Thyroid gland (tissue), 4 donors: ENCODE measurements at regions not wholly inside any gene's neighbourhood (a gene's known extent, or its start where the extent isn't known, plus 50 kb on each side); places are given as distances from the start of the nearest gene placed in this dataset.
A peak's percentile ranks its signal among the peaks of the same experiment; 100 is the strongest.

Experiments used
- DNase-seq, 2 donors: peaks; one replicate each; pipeline ENCODE4 v3.0.0-alpha.2; 2019
- H3K27ac ChIP-seq, 3 donors: fragments of 200-600 bp; sonication (generic); 1 replicate in 2 of 3; 2 replicates in 1 of 3; pipeline ENCODE4 v1.5.1; 2016 to 2019; ENCODE audit warnings: mild to moderate bottlenecking in 1 of 3, moderate library complexity in 1 of 3
- H3K27me3 ChIP-seq: fragments of 200-600 bp; sonication (generic); one replicate; pipeline ENCODE4 v1.5.1; 2019
- H3K36me3 ChIP-seq, 2 donors: fragments of 200-600 bp; sonication (generic); one replicate each; pipeline ENCODE4 v1.5.1; 2016 to 2019
- H3K4me1 ChIP-seq, 2 donors: fragments of 200-600 bp; sonication (generic); one replicate each; pipeline ENCODE4 v1.5.1; 2017 to 2019
- H3K4me3 ChIP-seq, 3 donors: fragments of 200-600 bp; sonication (generic); replicated peaks in 1 of 3; 1 replicate in 2 of 3; 2 replicates in 1 of 3; pipeline ENCODE4 v1.5.1; 2016; ENCODE audit warnings: mild to moderate bottlenecking in 1 of 3
- H3K9me3 ChIP-seq: fragments of 200-600 bp; sonication (generic); one replicate; pipeline ENCODE4 v1.5.1; 2017
- CTCF ChIP-seq, 6 experiments: fragments of 200-600 bp in 3 of 6; fragments of 450-650 bp in 3 of 6; sonication (generic) in 3 of 6; IDR thresholded peaks; one replicate each; pipeline ENCODE4 v1.5.1; 2016 to 2019; ENCODE audit warnings: antibody characterized with exemption in 6 of 6, mild to moderate bottlenecking in 2 of 6, inconsistent platforms in 1 of 6, moderate library complexity in 1 of 6
- POLR2A ChIP-seq, 2 donors: fragments of 450-650 bp; IDR thresholded peaks; one replicate each; pipeline ENCODE4 v1.6.1; 2017; ENCODE audit warnings: antibody characterized with exemption in 2 of 2, mild to moderate bottlenecking in 2 of 2, moderate library complexity in 1 of 2
- WGBS, 2 donors: methylation state at CpG; one replicate each; pipeline ENCODE4 v1.1.5; 2017; 5-methylcytosine and 5-hydroxymethylcytosine counted together
- intact Hi-C: fragments of 100-400 bp; cut with DNase I; formaldehyde crosslinking; loops from one replicate; pipeline ENCODE4 v1.15.1; 2023

DNA sequence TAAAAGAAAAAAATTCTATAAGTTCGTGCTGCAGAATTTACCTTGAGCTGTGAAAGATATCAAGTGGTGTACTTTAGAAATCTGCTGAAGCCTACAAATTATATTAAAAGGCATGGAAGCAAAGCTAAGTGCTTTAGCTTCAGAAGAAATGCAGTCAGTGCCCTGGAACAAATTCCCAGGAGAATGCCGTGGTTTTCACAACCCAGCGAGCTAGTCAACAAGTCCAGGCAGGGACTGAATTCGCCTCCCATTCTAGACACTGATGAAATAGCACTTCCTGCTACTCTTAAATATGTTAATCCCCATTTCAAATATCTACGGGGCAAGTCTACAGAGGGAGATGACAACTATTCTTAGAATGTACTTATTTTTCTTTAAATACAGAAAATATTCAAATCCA, 326.4 kb upstream of the IGF1R start:
- Histone ChIP-seq H3K4me3 (no peak overlapping the region), H3K27ac (no peak overlapping the region), H3K9me3 (no peaks in the 10 kb centered on the region), H3K36me3 (no peaks in the 10 kb centered on the region), H3K4me1 (peaks cover 9 to 10% of the 10 kb centered on the region in 2 donors), H3K27me3 (no peaks in the 10 kb centered on the region)
- intact Hi-C loops: no loop called here
- TF ChIP-seq CTCF (IDR thresholded peaks at IDR 0.05): no peak
- TF ChIP-seq POLR2A (IDR thresholded peaks at IDR 0.05): no peak
- DNase-seq: peak; percentile 56 to 71
- 19 to 21% methylated on average over 5 of the region's 5 CpGs for WGBS, 2 donors

DNA sequence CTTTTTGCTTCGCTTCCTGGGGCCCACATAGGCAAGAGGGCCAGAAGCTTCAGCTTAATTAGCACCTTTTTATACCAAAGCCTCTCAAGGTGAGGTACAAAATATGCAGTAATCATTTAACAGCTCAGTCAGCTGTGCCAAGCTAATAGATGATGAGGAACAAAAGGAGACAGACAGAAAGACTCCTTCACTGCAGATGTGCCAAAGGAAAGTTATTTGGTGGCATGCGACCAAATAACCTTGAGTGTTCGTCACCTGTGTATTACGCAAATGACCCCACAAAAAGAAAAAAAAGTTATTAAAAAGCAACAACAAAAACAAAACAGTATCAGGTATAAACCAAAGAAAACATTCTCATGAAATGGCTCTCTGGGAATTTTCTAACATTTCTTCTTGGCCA, 325.8 kb upstream of the IGF1R start:
- H3K36me3 ChIP-seq: no peaks in the 10 kb centered on the region
- no peaks in the 10 kb centered on the region for H3K27me3 ChIP-seq
- peaks cover 9 to 10% of the 10 kb centered on the region in 2 donors for H3K4me1 ChIP-seq
- no peak for DNase-seq
- no peak overlapping the region for H3K27ac ChIP-seq
- no peaks in the 10 kb centered on the region for H3K9me3 ChIP-seq
- TF ChIP-seq CTCF (IDR thresholded peaks at IDR 0.05) (no peak), POLR2A (IDR thresholded peaks at IDR 0.05) (no peak)
- 76 to 90% methylated on average over 4 of the region's 4 CpGs for WGBS, 2 donors
- H3K4me3 ChIP-seq: no peak overlapping the region
- intact Hi-C loops: no loop called here

GRCh38 chr15:98324341-98324970, 323.9 kb upstream of the IGF1R start:
- intact Hi-C loops: no loop called here
- TF ChIP-seq CTCF (IDR thresholded peaks at IDR 0.05) (no peak), POLR2A (IDR thresholded peaks at IDR 0.05) (no peak)

DNA sequence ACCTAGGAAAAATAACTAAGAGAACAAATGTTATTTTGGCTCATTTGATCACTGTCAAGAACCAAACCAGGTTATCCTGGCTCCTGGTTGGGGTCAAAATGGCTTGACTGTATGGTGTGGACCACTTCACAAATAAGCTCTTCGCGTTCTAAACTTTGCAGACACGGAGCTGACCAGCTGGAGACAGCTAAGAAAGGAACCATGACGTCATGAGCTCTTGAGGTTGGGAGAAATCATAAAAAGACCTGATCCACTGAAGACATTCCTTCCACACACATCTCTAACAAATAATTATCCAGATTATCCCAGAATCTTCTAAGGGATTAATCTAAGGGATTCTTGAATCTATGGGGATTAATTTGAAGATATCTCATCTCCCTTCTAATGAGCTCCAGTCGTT, 321.5 kb upstream of the IGF1R start:
- intact Hi-C loops: no loop called here
- peak in 1 of 2 donors; percentile 2 for DNase-seq
- Histone ChIP-seq H3K27ac (peak overlapping the region in 1 of 3 donors; percentile 3), H3K36me3 (no peaks in the 10 kb centered on the region), H3K9me3 (no peaks in the 10 kb centered on the region), H3K4me3 (no peak overlapping the region), H3K27me3 (no peaks in the 10 kb centered on the region), H3K4me1 (peaks cover 5% of the 10 kb centered on the region in 2 donors)
- 31 to 37% methylated on average over 5 of the region's 5 CpGs for WGBS, 2 donors
- TF ChIP-seq CTCF (IDR thresholded peaks at IDR 0.05) (no peak), POLR2A (IDR thresholded peaks at IDR 0.05) (no peak)

More at GRCh38 chr15:98324341-98324970, 323.9 kb upstream of the IGF1R start:
- H3K27ac ChIP-seq: no peak overlapping the region
- DNase-seq: no peak
- no peaks in the 10 kb centered on the region for H3K27me3 ChIP-seq
- H3K4me3 ChIP-seq: no peak overlapping the region
- H3K4me1 ChIP-seq: peaks cover 9 to 10% of the 10 kb centered on the region in 2 donors
- H3K9me3 ChIP-seq: no peaks in the 10 kb centered on the region
- no peaks in the 10 kb centered on the region for H3K36me3 ChIP-seq
- 44 to 50% methylated on average over 2 of the region's 2 CpGs for WGBS, 2 donors

GRCh38 chr15:98330258-98330657, 318.1 kb upstream of the IGF1R start:
- intact Hi-C loops: no loop called here
- no peak for TF ChIP-seq POLR2A (IDR thresholded peaks at IDR 0.05)
- TF ChIP-seq CTCF (IDR thresholded peaks at IDR 0.05): no peak
- Histone ChIP-seq H3K4me3 (no peak overlapping the region), H3K27me3 (no peaks in the 10 kb centered on the region), H3K9me3 (no peaks in the 10 kb centered on the region), H3K36me3 (no peaks in the 10 kb centered on the region), H3K4me1 (peaks cover 5% of the 10 kb centered on the region in 2 donors), H3K27ac (no peak overlapping the region)
- no peak for DNase-seq
- 74 to 75% methylated on average over 8 of the region's 8 CpGs for WGBS, 2 donors
